HCT116 (cell line): ENCODE measurements at regions not wholly inside any gene's neighbourhood (a gene's known extent, or its start where the extent isn't known, plus 50 kb on each side); places are given as distances from the start of the nearest gene placed in this dataset.

Source experiments
- CTCF ChIP-seq, 3 experiments: fragments of 200-600 bp in 1 of 3; sonication (generic) in 1 of 3; IDR thresholded peaks in 2 of 3; conservative IDR thresholded peaks in 1 of 3; 2 replicates each; pipeline ENCODE4 v1.5.1; 2012 to 2017; ENCODE audit warnings: low read depth in 2 of 3, low read length in 2 of 3, antibody characterized with exemption in 1 of 3, borderline replicate concordance in 1 of 3, control low read depth in 1 of 3, mild to moderate bottlenecking in 1 of 3, mixed read lengths in 1 of 3, mixed run types in 1 of 3, moderate library complexity in 1 of 3; ENCODE audit not compliant: insufficient read depth in 1 of 3
- EGR1 ChIP-seq: IDR thresholded peaks from 2 replicates; pipeline ENCODE4 v1.6.1; 2012; ENCODE audit warnings: low read depth
- EZH2 ChIP-seq: fragments of 200-600 bp; sonication (generic); IDR thresholded peaks from 2 replicates; pipeline ENCODE4 v1.6.1; 2017; ENCODE audit warnings: antibody characterized with exemption, mixed run types
- FOSL1 ChIP-seq: IDR thresholded peaks from 2 replicates; pipeline ENCODE4 v1.6.1; 2012; ENCODE audit warnings: low read depth
- MAX ChIP-seq: IDR thresholded peaks from 2 replicates; pipeline ENCODE4 v1.6.1; 2012
- POLR2AphosphoS5 ChIP-seq: IDR thresholded peaks from 2 replicates; pipeline ENCODE4 v1.6.1; 2011; ENCODE audit warnings: mild to moderate bottlenecking, low read depth, low read length, moderate library complexity
- RAD21 ChIP-seq: IDR thresholded peaks from 2 replicates; pipeline ENCODE4 v1.6.1; 2012; ENCODE audit warnings: low read depth, mild to moderate bottlenecking
- REST ChIP-seq: IDR thresholded peaks from 2 replicates; pipeline ENCODE4 v1.6.1; 2012; ENCODE audit warnings: low read depth
- YY1 ChIP-seq: IDR thresholded peaks from 2 replicates; pipeline ENCODE4 v1.6.1; 2011; ENCODE audit warnings: low read length, low read depth, moderate library complexity, mild to moderate bottlenecking; ENCODE audit not compliant: insufficient replicate concordance; ENCODE audit errors: extremely low read depth
- ZNF274 ChIP-seq: fragments of 200-500 bp; sonication (Bioruptor generic); IDR thresholded peaks from 2 replicates; pipeline ENCODE4 v1.6.1; 2014; ENCODE audit warnings: mild to moderate bottlenecking, low read depth, low read length, inconsistent platforms

GRCh38 chr5:86127696-86128095, 490.0 kb upstream of the COX7C start:
- TF ChIP-seq ZNF274 = no peak
- TF ChIP-seq CTCF (IDR thresholded peaks at IDR 0.05 in 2 of 3, conservative IDR thresholded peaks at IDR 0.05 in 1 of 3; ENCODE audit: borderline replicate concordance in 1 of 3, insufficient read depth in 1 of 3, low read depth in 2 of 3, low read length in 2 of 3) = no peak
- TF ChIP-seq POLR2AphosphoS5 = no peak
- no peak for TF ChIP-seq FOSL1
- no peak for TF ChIP-seq REST
- no peak for TF ChIP-seq EGR1
- TF ChIP-seq YY1 = no peak
- no peak for TF ChIP-seq MAX
- TF ChIP-seq EZH2 = no peak
- no peak for TF ChIP-seq RAD21
